ENCODE measurements at regions not wholly inside any gene's neighbourhood (a gene's known extent, or its start where the extent isn't known, plus 50 kb on each side); places are given as distances from the start of the nearest gene placed in this dataset.

GRCh38 chr11:104625246-104625645, 273.0 kb downstream of the CASP12 start:
- no peak for TF ChIP-seq CTCF (IDR thresholded peaks at IDR 0.05)
- Histone ChIP-seq H3K27ac (no peak overlapping the region), H3K27me3 (replicated peaks; ENCODE audit: insufficient read depth) (no peaks in the 10 kb centered on the region), H3K4me3 (no peak overlapping the region), H3K9me3 (no peaks in the 10 kb centered on the region), H3K36me3 (no peaks in the 10 kb centered on the region), H3K4me1 (ENCODE audit: control insufficient read depth in 1 of 2, low read depth in 2 of 2) (no peaks in the 10 kb centered on the region)
- ATAC-seq (ENCODE audit: insufficient number of reproducible peaks, low FRiP score, low read depth) (no peak), DNase-seq (ENCODE audit: low spot score) (no peak)

- no peak overlapping the region for H3K4me3 ChIP-seq
- no peaks in the 10 kb centered on the region for H3K4me1 ChIP-seq (ENCODE audit: control insufficient read depth in 1 of 2, low read depth in 2 of 2)
- ATAC-seq (ENCODE audit: insufficient number of reproducible peaks, low FRiP score, low read depth) (no peak), DNase-seq (ENCODE audit: low spot score) (no peak)
- no peak overlapping the region for H3K27ac ChIP-seq
- H3K9me3 ChIP-seq, result no peaks in the 10 kb centered on the region
- no peak for TF ChIP-seq CTCF (IDR thresholded peaks at IDR 0.05)
- H3K27me3 ChIP-seq (replicated peaks; ENCODE audit: insufficient read depth), result no peaks in the 10 kb centered on the region
- no peaks in the 10 kb centered on the region for H3K36me3 ChIP-seq
Observed at GRCh38 chr11:104624021-104624420, 274.2 kb downstream of the CASP12 start.

GRCh38 chr11:104623518-104623917, 274.7 kb downstream of the CASP12 start:
- ATAC-seq (ENCODE audit: insufficient number of reproducible peaks, low FRiP score, low read depth) (no peak), DNase-seq (ENCODE audit: low spot score) (no peak)

GRCh38 chr11:104620991-104621390, 277.3 kb downstream of the CASP12 start:
- Histone ChIP-seq H3K27me3 (replicated peaks; ENCODE audit: insufficient read depth) (no peaks in the 10 kb centered on the region), H3K4me1 (ENCODE audit: control insufficient read depth in 1 of 2, low read depth in 2 of 2) (no peaks in the 10 kb centered on the region), H3K9me3 (no peaks in the 10 kb centered on the region), H3K36me3 (no peaks in the 10 kb centered on the region), H3K27ac (no peak overlapping the region), H3K4me3 (no peak overlapping the region)
- TF ChIP-seq CTCF (IDR thresholded peaks at IDR 0.05), result no peak
- DNase-seq (ENCODE audit: low spot score) (no peak), ATAC-seq (ENCODE audit: insufficient number of reproducible peaks, low FRiP score, low read depth) (no peak)

More at GRCh38 chr11:104623518-104623917, 274.7 kb downstream of the CASP12 start:
- no peak for TF ChIP-seq CTCF (IDR thresholded peaks at IDR 0.05)
- Histone ChIP-seq H3K27ac (no peak overlapping the region), H3K4me3 (no peak overlapping the region), H3K4me1 (ENCODE audit: control insufficient read depth in 1 of 2, low read depth in 2 of 2) (no peaks in the 10 kb centered on the region), H3K9me3 (no peaks in the 10 kb centered on the region), H3K27me3 (replicated peaks; ENCODE audit: insufficient read depth) (no peaks in the 10 kb centered on the region), H3K36me3 (no peaks in the 10 kb centered on the region)

GRCh38 chr11:104619751-104620150, 278.5 kb downstream of the CASP12 start:
- Histone ChIP-seq H3K36me3 (no peaks in the 10 kb centered on the region), H3K9me3 (no peaks in the 10 kb centered on the region), H3K4me3 (no peak overlapping the region), H3K27me3 (replicated peaks; ENCODE audit: insufficient read depth) (no peaks in the 10 kb centered on the region), H3K4me1 (ENCODE audit: control insufficient read depth in 1 of 2, low read depth in 2 of 2) (no peaks in the 10 kb centered on the region), H3K27ac (no peak overlapping the region)
- no peak for DNase-seq (ENCODE audit: low spot score)
- no peak for TF ChIP-seq CTCF (IDR thresholded peaks at IDR 0.05)
- no peak for ATAC-seq (ENCODE audit: insufficient number of reproducible peaks, low FRiP score, low read depth)
